BE2C (cell line): ENCODE measurements at regions not wholly inside any gene's neighbourhood (a gene's known extent, or its start where the extent isn't known, plus 50 kb on each side); places are given as distances from the start of the nearest gene placed in this dataset.

ENCODE experiments used
- DNase-seq: peaks from one replicate; pipeline ENCODE4 v3.0.0-alpha.2; 2020
- H3K27me3 ChIP-seq: fragments of 250-450 bp; sonication (Bioruptor Pico); 2 replicates; pipeline ENCODE4 v1.5.1; 2020; ENCODE audit warnings: mild to moderate bottlenecking
- H3K36me3 ChIP-seq: fragments of 250-450 bp; sonication (Bioruptor Pico); 2 replicates; pipeline ENCODE4 v1.5.1; 2020; ENCODE audit warnings: mild to moderate bottlenecking
- H3K4me1 ChIP-seq: fragments of 250-450 bp; sonication (Bioruptor Pico); 2 replicates; pipeline ENCODE4 v1.5.1; 2020
- H3K4me3 ChIP-seq: 2 replicates; pipeline ENCODE4 v1.5.1; 2011; ENCODE audit warnings: low read depth, low read length
- H3K9me3 ChIP-seq: fragments of 250-450 bp; sonication (Bioruptor Pico); 2 replicates; pipeline ENCODE4 v1.5.1; 2020
- CTCF ChIP-seq: IDR thresholded peaks from 2 replicates; pipeline ENCODE4 v1.5.1; 2012; ENCODE audit warnings: mild to moderate bottlenecking, low read depth, low read length

GRCh38 chr19:27679905-27680304 is 1533.0 kb downstream of the UQCRFS1 start:
- no peak for TF ChIP-seq CTCF
- no peak overlapping the region for H3K4me3 ChIP-seq
- H3K36me3 ChIP-seq, result no peaks in the 10 kb centered on the region
- DNase-seq, result no peak
- H3K27me3 ChIP-seq, result no peaks in the 10 kb centered on the region
- no peaks in the 10 kb centered on the region for H3K9me3 ChIP-seq
- H3K4me1 ChIP-seq, result no peaks in the 10 kb centered on the region

DNA sequence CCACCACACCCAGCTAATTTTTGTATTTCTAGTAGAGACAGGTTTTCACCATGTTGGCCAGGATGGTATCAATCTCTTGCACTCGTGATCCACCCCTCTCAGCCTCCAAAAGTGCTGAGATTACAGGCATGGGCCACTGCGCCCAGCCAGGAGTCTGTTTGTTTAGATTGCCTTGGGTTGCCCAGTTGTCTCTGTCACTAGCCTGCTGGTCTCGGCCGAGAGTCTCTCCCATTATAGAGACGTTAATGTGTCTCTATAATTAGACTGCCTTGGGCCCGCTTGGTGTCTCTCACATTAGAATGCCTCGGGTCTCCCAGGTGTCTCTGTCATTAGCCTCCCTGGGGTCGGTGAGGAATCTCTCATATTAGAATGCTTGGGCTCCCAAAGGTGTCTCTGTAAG is 1533.6 kb downstream of the UQCRFS1 start:
- no peaks in the 10 kb centered on the region for H3K4me1 ChIP-seq
- no peak for TF ChIP-seq CTCF
- no peaks in the 10 kb centered on the region for H3K27me3 ChIP-seq
- H3K4me3 ChIP-seq, result no peak overlapping the region
- H3K9me3 ChIP-seq, result no peaks in the 10 kb centered on the region
- no peak for DNase-seq
- H3K36me3 ChIP-seq, result no peaks in the 10 kb centered on the region

DNA sequence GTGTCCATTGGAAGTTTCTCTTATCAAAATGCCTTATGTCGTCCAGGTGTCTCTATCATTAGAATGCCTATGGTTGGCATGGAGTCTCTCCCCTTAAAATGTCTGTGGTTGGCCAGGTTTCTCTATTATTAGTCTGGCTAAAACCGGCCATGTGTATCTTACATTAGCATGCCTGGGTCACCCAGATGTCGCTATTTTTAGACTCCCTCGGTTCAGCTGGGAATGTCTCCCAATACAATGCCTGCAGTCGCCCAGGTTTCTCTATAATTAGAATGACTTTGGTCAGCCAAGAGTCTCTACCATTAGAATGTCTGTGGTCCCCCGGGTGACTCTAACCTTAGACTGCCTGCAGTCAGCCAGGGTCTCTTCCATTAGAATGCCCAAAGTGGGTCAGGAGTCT is 1536.1 kb downstream of the UQCRFS1 start:
- Histone ChIP-seq H3K4me3 (no peak overlapping the region), H3K36me3 (no peaks in the 10 kb centered on the region), H3K9me3 (no peaks in the 10 kb centered on the region), H3K4me1 (no peaks in the 10 kb centered on the region), H3K27me3 (no peaks in the 10 kb centered on the region)
- no peak for DNase-seq
- TF ChIP-seq CTCF, result no peak

GRCh38 chr19:27676334-27676733 is 1536.6 kb downstream of the UQCRFS1 start:
- no peak overlapping the region for H3K4me3 ChIP-seq
- no peak for TF ChIP-seq CTCF
- no peaks in the 10 kb centered on the region for H3K36me3 ChIP-seq
- H3K4me1 ChIP-seq, result no peaks in the 10 kb centered on the region
- no peaks in the 10 kb centered on the region for H3K27me3 ChIP-seq
- no peaks in the 10 kb centered on the region for H3K9me3 ChIP-seq
- no peak for DNase-seq

DNA sequence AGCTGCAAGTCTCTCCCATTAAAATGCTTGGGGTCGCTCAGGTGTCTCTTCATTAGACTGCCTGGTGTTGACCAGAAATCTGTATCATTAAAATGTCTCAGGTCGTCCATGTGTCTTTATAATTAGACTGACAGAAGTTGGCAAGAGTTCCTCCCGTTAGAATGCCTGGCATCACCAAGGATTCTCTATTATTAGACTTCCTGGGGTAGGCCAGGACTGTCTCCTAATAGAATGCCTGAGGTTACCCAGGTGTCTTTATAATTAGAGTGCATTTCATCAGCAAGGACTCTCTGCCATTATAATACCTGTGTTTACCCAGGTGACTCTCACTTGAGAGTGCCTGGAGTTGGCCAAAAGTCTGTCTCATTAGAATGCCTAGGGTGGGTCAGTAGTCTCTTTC is 1537.2 kb downstream of the UQCRFS1 start:
- Histone ChIP-seq H3K4me3 (no peak overlapping the region), H3K36me3 (no peaks in the 10 kb centered on the region), H3K9me3 (no peaks in the 10 kb centered on the region), H3K27me3 (no peaks in the 10 kb centered on the region), H3K4me1 (no peaks in the 10 kb centered on the region)
- no peak for TF ChIP-seq CTCF
- DNase-seq, result no peak

- H3K4me3 ChIP-seq, result no peak overlapping the region
- TF ChIP-seq CTCF, result no peak
- no peak for DNase-seq
- no peaks in the 10 kb centered on the region for H3K36me3 ChIP-seq
- H3K4me1 ChIP-seq, result no peaks in the 10 kb centered on the region
- H3K27me3 ChIP-seq, result no peaks in the 10 kb centered on the region
- no peaks in the 10 kb centered on the region for H3K9me3 ChIP-seq
These were observed 1538.2 kb downstream of the UQCRFS1 start for GRCh38 chr19:27674701-27675100.
